Stimulated activated CD4-positive, alpha-beta T cell treated with anti-CD3 and anti-CD28 coated beads, Interleukin-4, amount 100 ng/mL, for 48 hours (primary cell): ENCODE measurements at regions not wholly inside any gene's neighbourhood (a gene's known extent, or its start where the extent isn't known, plus 50 kb on each side); places are given as distances from the start of the nearest gene placed in this dataset.

Source experiments
- DNase-seq, 2 donors: peaks; one replicate each; pipeline ENCODE4 v3.0.0-alpha.2; 2020; ENCODE audit warnings: low read depth in 2 of 2

DNA sequence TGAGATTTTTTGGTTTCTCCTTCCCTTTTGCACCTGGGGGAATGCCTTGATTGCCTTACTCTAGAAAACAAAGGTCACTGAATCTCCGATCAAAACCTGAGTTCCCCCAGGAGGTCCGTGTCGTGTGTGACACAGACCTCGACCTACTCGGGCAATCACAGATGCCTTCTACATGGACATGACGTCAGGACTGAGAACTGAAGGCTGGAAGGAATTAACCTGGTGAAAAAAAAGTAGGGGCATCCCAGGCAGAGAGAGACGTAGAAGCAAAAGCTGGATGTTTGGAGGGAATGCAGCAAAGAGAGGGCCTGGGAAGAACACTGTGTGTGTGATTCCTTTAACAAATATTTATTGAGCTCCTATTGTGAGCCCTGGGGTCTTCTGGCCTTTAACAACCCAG, 178.0 kb downstream of the PRDM2 start:
- DNase-seq: no peak

- no peak for DNase-seq
These were observed 178.5 kb downstream of the PRDM2 start for GRCh38 chr1:13878451-13878850.

DNA sequence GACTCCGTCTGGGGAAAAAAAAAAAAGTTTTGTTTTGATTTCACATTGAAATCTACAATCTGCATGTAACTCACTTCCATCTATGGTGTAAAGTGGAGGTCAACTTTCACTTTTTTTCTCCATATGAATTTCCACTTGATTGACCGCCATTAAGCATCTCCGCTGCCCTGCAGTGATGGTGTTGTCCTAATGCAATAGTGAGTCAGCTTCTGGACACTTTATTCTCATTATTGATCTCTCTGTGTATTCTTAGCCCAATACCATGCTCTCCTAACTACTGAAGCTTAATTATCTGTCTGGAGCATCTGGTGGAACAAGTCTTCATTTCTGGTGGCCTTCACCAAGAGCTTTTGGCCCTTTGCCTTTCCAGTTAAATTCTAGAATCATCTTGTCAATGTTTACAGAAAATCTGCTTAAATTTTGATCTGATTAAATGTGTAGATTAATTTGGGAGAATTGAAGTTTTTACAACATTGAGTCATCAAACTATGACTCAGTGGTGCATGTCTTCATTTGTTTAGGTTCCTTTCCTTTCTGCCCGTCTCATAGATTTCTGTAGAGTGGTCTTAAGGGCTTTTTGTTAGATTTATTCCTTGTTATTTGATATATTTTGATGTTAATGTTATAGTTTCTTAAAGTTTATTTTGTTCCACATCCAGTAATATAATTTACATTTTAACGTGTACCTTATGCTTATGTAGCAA, 181.5 kb downstream of the PRDM2 start:
- no peak for DNase-seq

GRCh38 chr1:13888351-13888986, 188.5 kb downstream of the PRDM2 start:
- DNase-seq: no peak

DNA sequence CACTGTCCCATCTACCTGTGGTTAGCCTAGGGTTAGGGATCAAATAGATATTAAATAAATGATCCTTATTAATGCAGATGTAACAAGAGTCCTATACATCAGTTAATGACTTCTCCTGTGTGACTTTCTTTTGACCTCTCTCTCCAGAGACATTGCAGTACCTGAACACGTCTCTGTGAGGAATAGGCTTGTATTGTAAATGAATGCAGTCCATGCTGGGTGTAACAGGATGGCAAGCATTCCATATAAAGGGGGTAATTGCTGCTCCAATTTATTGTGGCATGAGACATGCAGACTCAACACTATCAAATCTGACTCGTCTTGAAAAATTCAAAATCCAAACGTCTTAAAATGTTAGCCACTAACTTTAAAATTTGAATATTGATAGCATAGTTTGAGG, 189.5 kb downstream of the PRDM2 start:
- no peak for DNase-seq

DNA sequence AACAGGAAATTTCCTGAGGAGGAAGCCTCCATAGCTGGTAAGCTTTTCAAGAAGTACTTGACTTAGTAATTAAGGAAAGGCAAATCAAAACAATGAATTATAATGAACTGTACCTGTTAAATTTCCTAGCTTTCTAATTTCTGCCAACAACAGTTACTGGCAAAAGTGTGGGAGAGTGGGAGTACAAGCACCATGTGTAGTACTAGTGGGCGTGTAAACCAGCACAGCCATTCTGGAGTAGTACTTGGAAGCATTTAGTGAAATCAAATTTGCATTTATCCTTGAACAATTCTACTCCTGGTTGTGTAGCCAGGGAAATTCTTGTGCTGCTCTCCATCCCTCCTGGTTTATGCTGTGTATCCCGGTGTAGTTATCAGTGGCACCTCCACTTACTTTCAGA, 190.8 kb downstream of the PRDM2 start:
- no peak for DNase-seq

DNA sequence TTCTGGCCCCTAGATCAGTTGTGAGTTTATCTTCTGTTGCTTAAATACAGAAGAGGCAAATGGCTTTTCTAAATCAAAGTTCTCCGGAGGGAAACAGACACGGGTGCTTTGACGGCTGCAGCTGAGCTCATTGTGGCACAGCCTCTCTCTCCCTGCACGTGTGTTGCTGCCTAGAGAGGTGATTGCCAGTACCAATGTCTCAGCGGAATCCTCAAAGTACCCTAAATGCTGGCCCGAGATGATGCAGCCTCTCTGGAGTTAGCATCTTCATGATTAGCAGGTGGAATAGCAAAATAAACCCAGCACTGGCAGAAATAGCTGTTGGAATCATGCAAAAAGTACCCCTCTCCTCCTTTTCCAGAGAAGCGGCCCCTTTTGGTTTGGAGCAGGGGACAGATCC, 192.2 kb downstream of the PRDM2 start:
- no peak for DNase-seq

GRCh38 chr1:13892671-13893325, 192.8 kb downstream of the PRDM2 start:
- no peak for DNase-seq

- no peak for DNase-seq
These were observed 193.4 kb downstream of the PRDM2 start for GRCh38 chr1:13893409-13893821.

- DNase-seq: no peak
These were observed 196.9 kb downstream of the PRDM2 start for GRCh38 chr1:13896932-13897331.

- no peak for DNase-seq
These were observed 198.4 kb downstream of the PRDM2 start for GRCh38 chr1:13898406-13898805.

GRCh38 chr1:13899856-13900255, 199.9 kb downstream of the PRDM2 start:
- DNase-seq: no peak

- no peak for DNase-seq
These were observed 200.6 kb downstream of the PRDM2 start for GRCh38 chr1:13900583-13900982.

- no peak for DNase-seq
These were observed 201.1 kb downstream of the PRDM2 start for GRCh38 chr1:13901039-13901438.

DNA sequence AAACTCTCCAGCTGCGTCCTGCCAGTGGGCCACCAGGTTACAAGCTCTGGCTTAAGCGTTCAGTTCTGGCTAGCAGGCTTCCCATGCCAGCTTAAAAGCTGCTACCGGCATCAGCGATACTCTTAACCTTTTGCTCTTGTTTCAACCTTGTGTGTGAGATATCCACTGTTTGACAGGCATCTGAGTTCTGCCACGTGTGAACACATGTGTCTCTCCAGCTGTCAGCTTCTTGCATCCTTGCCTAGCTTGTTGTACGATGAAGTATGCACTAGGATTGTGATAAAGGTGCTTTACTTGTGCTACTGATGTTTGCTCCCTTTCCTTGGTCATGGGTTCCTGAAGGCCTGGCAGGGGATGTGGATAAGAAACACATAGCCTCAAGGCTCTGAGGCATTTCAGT, 201.6 kb downstream of the PRDM2 start:
- DNase-seq: no peak

DNA sequence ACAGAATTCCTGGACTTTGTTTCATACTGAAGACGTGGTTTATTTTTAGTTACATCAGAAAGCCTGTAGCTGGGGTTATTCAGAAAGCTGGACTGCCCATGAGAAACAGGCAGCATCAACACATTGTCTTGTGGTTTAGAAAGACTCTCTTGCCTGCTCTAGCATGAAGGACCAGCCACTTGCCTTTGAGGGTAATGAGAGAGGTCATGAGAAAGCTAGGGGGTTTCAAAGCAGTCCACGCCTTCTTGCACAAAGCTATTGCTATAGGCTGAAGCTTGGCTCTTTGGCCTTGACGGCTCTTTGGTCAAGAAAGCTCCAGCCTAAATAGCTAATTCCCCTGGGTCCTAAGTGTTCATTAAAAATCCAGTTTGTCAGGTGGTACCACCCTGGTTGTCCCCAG, 208.1 kb downstream of the PRDM2 start:
- DNase-seq: no peak

GRCh38 chr1:13911697-13912619, 212.0 kb downstream of the PRDM2 start:
- no peak for DNase-seq

DNA sequence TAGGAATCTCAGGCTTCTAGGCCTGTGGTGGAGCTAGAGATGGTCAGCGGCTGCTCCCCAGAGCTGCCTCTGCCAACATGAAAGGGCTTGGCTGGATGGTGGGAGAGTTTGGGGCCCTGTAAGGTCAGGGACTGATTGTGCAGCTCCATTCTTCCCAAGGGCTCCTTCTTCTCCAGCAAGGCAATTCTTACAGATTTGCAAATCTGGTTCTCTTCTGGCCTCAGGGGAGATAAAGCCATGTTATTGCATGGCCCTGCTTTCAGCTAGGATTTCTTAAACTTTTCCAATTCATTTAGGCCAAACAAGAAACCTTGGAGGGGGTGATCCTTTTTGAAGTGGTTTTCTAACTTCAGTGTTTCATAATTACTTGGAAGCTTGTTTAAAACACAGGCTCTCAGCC, 213.4 kb downstream of the PRDM2 start:
- DNase-seq: no peak

- no peak for DNase-seq
These were observed 216.5 kb downstream of the PRDM2 start for GRCh38 chr1:13916530-13916929.

DNA sequence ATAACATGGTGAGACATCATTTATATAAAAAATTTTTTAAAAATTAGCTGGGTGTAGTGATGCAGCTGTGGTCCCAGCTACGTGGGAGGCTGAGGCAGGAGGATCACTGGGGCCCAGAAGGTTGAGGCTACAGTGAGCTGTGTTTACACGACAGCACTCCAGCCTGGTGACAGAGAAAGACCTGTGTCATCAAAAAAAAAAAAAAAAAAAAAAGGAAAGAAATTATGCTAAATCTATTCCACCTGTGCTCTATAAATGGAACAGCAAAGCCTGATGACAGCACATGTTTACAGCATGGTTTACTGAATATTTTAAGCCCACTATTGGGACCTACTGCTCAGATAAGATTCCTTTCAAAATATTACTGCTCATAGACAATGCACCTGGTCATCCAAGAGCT, 217.6 kb downstream of the PRDM2 start:
- no peak for DNase-seq

- DNase-seq: no peak
These were observed 218.9 kb downstream of the PRDM2 start for GRCh38 chr1:13918862-13919261.

- no peak for DNase-seq
These were observed 221.2 kb downstream of the PRDM2 start for GRCh38 chr1:13921190-13921589.
